ENCODE measurements at regions not wholly inside any gene's neighbourhood (a gene's known extent, or its start where the extent isn't known, plus 50 kb on each side); places are given as distances from the start of the nearest gene placed in this dataset.

- Histone ChIP-seq H3K27me3 (ENCODE audit: insufficient read depth, poor library complexity, severe bottlenecking) (no peaks in the 10 kb centered on the region), H3K4me3 (replicated peaks; ENCODE audit: insufficient read depth, low read length) (no peak overlapping the region), H3K27ac (replicated peaks) (no peak overlapping the region)
- DNase-seq (ENCODE audit: low read depth in 1 of 2, low spot score in 1 of 2): no peak
- TF ChIP-seq GABPA (IDR thresholded peaks at IDR 0.05; ENCODE audit: low read depth): no peak
- no peak for TF ChIP-seq CTCF (IDR thresholded peaks at IDR 0.05; ENCODE audit: insufficient read depth, low read length)
Measured at GRCh38 chr7:22027475-22027874, 81.8 kb upstream of the CDCA7L start.

GRCh38 chr7:22025983-22026382 is 80.3 kb upstream of the CDCA7L start:
- TF ChIP-seq POLR2AphosphoS5 (IDR thresholded peaks at IDR 0.05; ENCODE audit: low read depth) (no peak), CTCF (IDR thresholded peaks at IDR 0.05; ENCODE audit: insufficient read depth, low read length) (no peak), REST (IDR thresholded peaks at IDR 0.05; ENCODE audit: insufficient replicate concordance, low read depth) (no peak), GABPA (IDR thresholded peaks at IDR 0.05; ENCODE audit: low read depth) (no peak), SPI1 (IDR thresholded peaks at IDR 0.05; ENCODE audit: borderline replicate concordance, low read depth) (no peak)
- Histone ChIP-seq H3K27me3 (ENCODE audit: insufficient read depth, poor library complexity, severe bottlenecking) (no peaks in the 10 kb centered on the region), H3K27ac (replicated peaks) (no peak overlapping the region), H3K4me3 (replicated peaks; ENCODE audit: insufficient read depth, low read length) (no peak overlapping the region)
- no peak for DNase-seq (ENCODE audit: low read depth in 1 of 2, low spot score in 1 of 2)

- no peak overlapping the region for H3K4me3 ChIP-seq (replicated peaks; ENCODE audit: insufficient read depth, low read length)
- no peak overlapping the region for H3K27ac ChIP-seq (replicated peaks)
- TF ChIP-seq CTCF (IDR thresholded peaks at IDR 0.05; ENCODE audit: insufficient read depth, low read length) (no peak), SPI1 (IDR thresholded peaks at IDR 0.05; ENCODE audit: borderline replicate concordance, low read depth) (no peak), POLR2AphosphoS5 (IDR thresholded peaks at IDR 0.05; ENCODE audit: low read depth) (no peak), REST (IDR thresholded peaks at IDR 0.05; ENCODE audit: insufficient replicate concordance, low read depth) (no peak), GABPA (IDR thresholded peaks at IDR 0.05; ENCODE audit: low read depth) (no peak)
- DNase-seq (ENCODE audit: low read depth in 1 of 2, low spot score in 1 of 2): no peak
- no peaks in the 10 kb centered on the region for H3K27me3 ChIP-seq (ENCODE audit: insufficient read depth, poor library complexity, severe bottlenecking)
Measured at GRCh38 chr7:22025075-22025474, 79.4 kb upstream of the CDCA7L start.

GRCh38 chr7:22019931-22020330 is 74.2 kb upstream of the CDCA7L start:
- H3K27ac ChIP-seq (replicated peaks): no peak overlapping the region
- no peak overlapping the region for H3K4me3 ChIP-seq (replicated peaks; ENCODE audit: insufficient read depth, low read length)
- DNase-seq (ENCODE audit: low read depth in 1 of 2, low spot score in 1 of 2): no peak
- H3K27me3 ChIP-seq (ENCODE audit: insufficient read depth, poor library complexity, severe bottlenecking): no peaks in the 10 kb centered on the region
- TF ChIP-seq SPI1 (IDR thresholded peaks at IDR 0.05; ENCODE audit: borderline replicate concordance, low read depth) (no peak), REST (IDR thresholded peaks at IDR 0.05; ENCODE audit: insufficient replicate concordance, low read depth) (no peak), GABPA (IDR thresholded peaks at IDR 0.05; ENCODE audit: low read depth) (no peak), CTCF (IDR thresholded peaks at IDR 0.05; ENCODE audit: insufficient read depth, low read length) (no peak), POLR2AphosphoS5 (IDR thresholded peaks at IDR 0.05; ENCODE audit: low read depth) (no peak)

Measured in HL-60 (cell line).